Ishikawa (cell line): ENCODE measurements at regions not wholly inside any gene's neighbourhood (a gene's known extent, or its start where the extent isn't known, plus 50 kb on each side); places are given as distances from the start of the nearest gene placed in this dataset.

Experiments
- CEBPB ChIP-seq: IDR thresholded peaks from 2 replicates; pipeline ENCODE4 v1.6.1; 2012
- CREB1 ChIP-seq: IDR thresholded peaks from 2 replicates; pipeline ENCODE4 v1.6.1; 2012; ENCODE audit warnings: low read depth
- EGR1 ChIP-seq: IDR thresholded peaks from 2 replicates; pipeline ENCODE4 v1.6.1; 2012
- EP300 ChIP-seq: IDR thresholded peaks from 2 replicates; pipeline ENCODE4 v1.6.1; 2012; ENCODE audit warnings: borderline replicate concordance
- FOXM1 ChIP-seq: IDR thresholded peaks from 2 replicates; pipeline ENCODE4 v1.6.1; 2012; ENCODE audit warnings: low read depth, borderline replicate concordance
- MAX ChIP-seq: IDR thresholded peaks from 2 replicates; pipeline ENCODE4 v1.6.1; 2012
- NFIC ChIP-seq: IDR thresholded peaks from 2 replicates; pipeline ENCODE4 v1.6.1; 2012
- REST ChIP-seq: IDR thresholded peaks from 2 replicates; pipeline ENCODE4 v1.6.1; 2012; ENCODE audit warnings: low read depth, mild to moderate bottlenecking
- TAF1 ChIP-seq: IDR thresholded peaks from 2 replicates; pipeline ENCODE4 v1.6.1; 2012; ENCODE audit warnings: low read depth, mild to moderate bottlenecking
- TCF12 ChIP-seq: IDR thresholded peaks from 2 replicates; pipeline ENCODE4 v1.6.1; 2012; ENCODE audit warnings: low read depth
- TEAD4 ChIP-seq: IDR thresholded peaks from 2 replicates; pipeline ENCODE4 v1.6.1; 2012
- USF1 ChIP-seq: IDR thresholded peaks from 2 replicates; pipeline ENCODE4 v1.6.1; 2012
- YY1 ChIP-seq: IDR thresholded peaks from 2 replicates; pipeline ENCODE4 v1.6.1; 2012; ENCODE audit warnings: low read depth
- ZBTB7A ChIP-seq: IDR thresholded peaks from 2 replicates; pipeline ENCODE4 v1.6.1; 2012; ENCODE audit warnings: low read depth

DNA sequence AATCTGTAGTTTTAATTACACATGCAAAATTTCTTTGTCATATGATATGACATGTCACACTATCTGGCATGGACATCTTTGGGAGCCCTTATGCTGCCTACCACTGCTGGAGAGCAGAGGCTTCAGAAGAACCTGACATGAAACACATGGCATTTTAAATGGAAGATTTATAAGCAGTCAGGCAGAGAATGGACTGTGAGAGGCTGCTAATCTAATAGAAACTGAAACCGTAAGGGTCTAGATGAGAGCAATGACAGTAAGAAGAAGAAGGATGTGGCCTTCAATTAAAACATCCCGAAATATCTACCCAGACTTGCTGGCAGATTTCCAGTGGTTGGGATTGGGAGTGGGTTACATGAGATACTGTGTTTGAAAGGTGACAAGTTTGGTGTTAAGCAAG is 149.8 kb downstream of the MACIR start:
- TF ChIP-seq TCF12 (no peak), ZBTB7A (no peak), TEAD4 (no peak), YY1 (no peak), NFIC (no peak)

DNA sequence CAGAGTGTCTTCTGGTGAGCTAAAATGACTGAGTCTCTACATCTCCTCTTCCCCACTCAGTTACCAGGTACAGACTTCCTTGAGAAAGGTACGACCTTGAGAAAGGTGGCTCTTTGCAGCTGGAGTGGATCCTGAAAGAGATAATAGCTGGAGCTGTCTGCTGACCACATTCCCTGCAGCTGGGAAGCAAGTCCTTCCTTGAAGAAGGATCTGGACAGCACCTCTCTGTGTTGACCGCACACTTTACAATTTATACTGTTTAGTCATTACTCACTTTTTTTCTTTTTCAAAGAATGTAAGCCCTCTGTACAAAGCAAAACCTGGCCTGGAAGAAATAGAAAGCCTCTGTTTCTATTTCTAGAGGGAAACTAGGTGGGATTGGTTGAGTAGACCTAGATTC is 148.8 kb downstream of the MACIR start:
- TF ChIP-seq FOXM1 (no peak), YY1 (no peak), EGR1 (no peak), MAX (no peak)

GRCh38 chr5:103404483-103404882 is 145.9 kb downstream of the MACIR start:
- no peak for TF ChIP-seq REST
- TF ChIP-seq USF1: no peak
- no peak for TF ChIP-seq TCF12
- TF ChIP-seq TAF1: no peak
- TF ChIP-seq MAX: no peak
- TF ChIP-seq TEAD4: no peak
- no peak for TF ChIP-seq CREB1
- TF ChIP-seq EP300: no peak
- TF ChIP-seq YY1: no peak
- TF ChIP-seq NFIC: no peak

- TF ChIP-seq NFIC: peak; percentile 53
- TF ChIP-seq YY1: no peak
Measured at GRCh38 chr5:103402851-103403250, 144.3 kb downstream of the MACIR start.

- TF ChIP-seq ZBTB7A (no peak), CREB1 (no peak), TCF12 (no peak), REST (no peak), USF1 (no peak), NFIC (no peak), MAX (no peak)
Measured at GRCh38 chr5:103397739-103398581, 139.4 kb downstream of the MACIR start.

- TF ChIP-seq FOXM1: no peak
- no peak for TF ChIP-seq CREB1
- no peak for TF ChIP-seq USF1
- TF ChIP-seq TEAD4: no peak
- no peak for TF ChIP-seq CEBPB
- TF ChIP-seq MAX: no peak
- TF ChIP-seq TAF1: no peak
- TF ChIP-seq ZBTB7A: no peak
Measured at GRCh38 chr5:103394676-103395075, 136.1 kb downstream of the MACIR start.
